Heart left ventricle (tissue), 16 donors: ENCODE measurements at regions not wholly inside any gene's neighbourhood (a gene's known extent, or its start where the extent isn't known, plus 50 kb on each side); places are given as distances from the start of the nearest gene placed in this dataset.
A peak's percentile ranks its signal among the peaks of the same experiment; 100 is the strongest.

ENCODE experiments used
- ATAC-seq, 4 donors: fragments of 200-7000 bp; cut with Tn5 transposase; one replicate each; pipeline ENCODE4 v1.9.1; 2020 to 2022; ENCODE audit warnings: moderate library complexity in 4 of 4, mild to moderate bottlenecking in 3 of 4, moderate number of reproducible peaks in 1 of 4
- DNase-seq, 5 donors: peaks; one replicate each; pipeline ENCODE4 v3.0.0-alpha.2; 2020
- H3K27ac ChIP-seq, 12 donors: fragments of 200-600 bp; sonication (generic) in 4 of 12; one replicate each; pipeline versions ENCODE4 v1.5.0 to v1.8.0; 2016 to 2022; ENCODE audit warnings: mild to moderate bottlenecking in 2 of 12
- H3K27me3 ChIP-seq, 9 donors: fragments of 200-600 bp; sonication (generic) in 2 of 9; one replicate each; pipeline versions ENCODE4 v1.5.1 to v1.8.0; 2016 to 2022; ENCODE audit warnings: mild to moderate bottlenecking in 3 of 9
- H3K36me3 ChIP-seq, 9 donors: fragments of 200-600 bp; sonication (generic) in 2 of 9; one replicate each; pipeline versions ENCODE4 v1.5.0 to v1.8.0; 2018 to 2022; ENCODE audit warnings: mild to moderate bottlenecking in 2 of 9
- H3K4me1 ChIP-seq, 12 donors: fragments of 200-600 bp; sonication (generic) in 4 of 12; one replicate each; pipeline versions ENCODE4 v1.5.0 to v1.8.0; 2016 to 2022; ENCODE audit warnings: mild to moderate bottlenecking in 3 of 12
- H3K4me3 ChIP-seq, 12 donors: fragments of 200-600 bp; sonication (generic) in 4 of 12; one replicate each; pipeline versions ENCODE4 v1.5.0 to v1.8.0; 2017 to 2022; ENCODE audit warnings: mild to moderate bottlenecking in 9 of 12, moderate library complexity in 4 of 12
- H3K9me3 ChIP-seq, 12 donors: fragments of 200-600 bp; sonication (generic) in 4 of 12; one replicate each; pipeline versions ENCODE4 v1.5.0 to v1.8.0; 2016 to 2022; ENCODE audit warnings: mild to moderate bottlenecking in 1 of 12
- CTCF ChIP-seq, 12 donors: fragments of 200-600 bp; sonication (generic) in 4 of 12; IDR thresholded peaks; one replicate each; pipeline versions ENCODE4 v1.5.0 to v1.8.0; 2018 to 2022; ENCODE audit warnings: antibody characterized with exemption in 12 of 12, mild to moderate bottlenecking in 5 of 12
- POLR2A ChIP-seq, 2 donors: fragments of 450-650 bp; IDR thresholded peaks; one replicate each; pipeline ENCODE4 v1.6.1; 2017; ENCODE audit warnings: antibody characterized with exemption in 2 of 2, mild to moderate bottlenecking in 2 of 2, moderate library complexity in 2 of 2
- WGBS, 4 donors: extraction: QIAGEN DNeasy Blood & Tissue Kit in 2 of 4; methylation state at CpG; one replicate each; pipeline versions ENCODE4 v1.1.5 to v1.1.7; 2013 to 2018; 5-methylcytosine and 5-hydroxymethylcytosine counted together
- intact Hi-C, 10 donors: fragments of 100-400 bp; cut with DNase I; formaldehyde crosslinking; loops; one replicate each; pipeline versions ENCODE4 v1.11.1 to v1.14.2; 2022
- donor health status: ischemic (EF 13 %, LVEDD 7.1; RV severe dilation, severe dysfunction).
- donor health status: healthy with polysubstance abuse.
- donor health status: DM: no; HTN: yes; CAD: no.
- donor health status: DM: no; HTN: no; CAD: no.
- donor health status: ischemic (EF 25% LVEDD 6.9; RV normal size, moderate dysfunction).
- donor health status: ischemic (EF 25% LVEDD 5.7; RV mildly dilated, moderate dysfunction).
- donor health status: healthy.
- donor health status: DM: yes; HTN: yes; CAD: no.
- donor health status: ischemic (EF 35%, LVEDD 5.7; RV mildly dilated, moderate dysfunction).
- donor health status: nonischemic (EF 11% LVEDD 7.7; RV severe dilation, severe dysfunction).
- donor health status: DM: yes; HTN: yes; CAD: no.
- donor health status: PGD.
- donor health status: ischemic (EF 29% LVEDD 5.4; RV normal size, mild dysfunction).
- donor health status: nonischemic (EF 23%, LVEDD 6.1; RV moderate dilation, normal function).

- DNase-seq (no peak), ATAC-seq (no peak)
- intact Hi-C loops, result no loop called here
- no peaks in the 10 kb centered on the region for H3K9me3 ChIP-seq
- H3K4me3 ChIP-seq, result no peak overlapping the region
- 73 to 85% (median 78%) methylated on average over 6 of the region's 6 CpGs for WGBS, 4 donors
- peak overlapping the region in 1 of 12 donors; percentile 11 for H3K27ac ChIP-seq
- TF ChIP-seq CTCF (IDR thresholded peaks at IDR 0.05), result no peak
- no peaks in the 10 kb centered on the region for H3K36me3 ChIP-seq
- no peaks in the 10 kb centered on the region for H3K27me3 ChIP-seq
- peaks cover 0 to 12% (median 0%) of the 10 kb centered on the region in 12 donors for H3K4me1 ChIP-seq
These were observed 735.8 kb downstream of the LTN1 start for GRCh38 chr21:28256837-28257236.

GRCh38 chr21:28256420-28256831, 736.3 kb downstream of the LTN1 start:
- intact Hi-C loops, result no loop called here
- no peak for TF ChIP-seq POLR2A (IDR thresholded peaks at IDR 0.05)
- no peak for TF ChIP-seq CTCF (IDR thresholded peaks at IDR 0.05)
- WGBS, 4 donors, result 29 to 41% (median 35%) methylated on average over 1 of the region's 1 CpG
- Histone ChIP-seq H3K4me3 (no peak overlapping the region), H3K27ac (peak overlapping the region in 2 of 12 donors; percentile 11), H3K27me3 (no peaks in the 10 kb centered on the region), H3K36me3 (no peaks in the 10 kb centered on the region), H3K4me1 (peaks cover 0 to 12% (median 0%) of the 10 kb centered on the region in 12 donors), H3K9me3 (no peaks in the 10 kb centered on the region)
- ATAC-seq (no peak), DNase-seq (no peak)

GRCh38 chr21:28253961-28254360, 738.7 kb downstream of the LTN1 start:
- H3K9me3 ChIP-seq, result no peaks in the 10 kb centered on the region
- H3K27me3 ChIP-seq, result no peaks in the 10 kb centered on the region
- TF ChIP-seq POLR2A (IDR thresholded peaks at IDR 0.05), result no peak
- no peak for TF ChIP-seq CTCF (IDR thresholded peaks at IDR 0.05)
- H3K27ac ChIP-seq, result no peak overlapping the region
- DNase-seq, result no peak
- peaks cover 0 to 12% (median 0%) of the 10 kb centered on the region in 12 donors for H3K4me1 ChIP-seq
- H3K36me3 ChIP-seq, result no peaks in the 10 kb centered on the region
- 89 to 96% (median 91%) methylated on average over 5 of the region's 5 CpGs for WGBS, 4 donors
- intact Hi-C loops, result no loop called here
- no peak for ATAC-seq
- no peak overlapping the region for H3K4me3 ChIP-seq

DNA sequence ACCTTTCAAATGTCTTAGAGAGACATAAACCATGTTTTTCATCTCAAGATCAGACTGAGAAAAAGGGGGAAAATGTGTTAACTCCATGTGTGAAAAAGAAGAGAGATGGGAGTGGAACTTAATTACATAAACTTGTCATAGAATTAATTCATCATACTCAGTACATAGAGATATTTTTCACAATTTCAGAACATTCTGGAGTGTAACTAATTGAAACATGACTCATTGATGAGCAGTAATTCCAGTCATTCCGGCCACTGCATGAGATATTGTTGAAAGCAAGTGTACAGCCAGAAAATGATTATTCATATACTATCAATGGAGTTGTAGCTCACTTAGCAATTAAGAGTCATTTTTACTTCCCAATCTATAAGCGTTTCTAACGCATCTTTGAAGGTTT, 739.3 kb downstream of the LTN1 start:
- WGBS, 4 donors, result 85 to 93% (median 90%) methylated on average over 3 of the region's 3 CpGs
- Histone ChIP-seq H3K27ac (no peak overlapping the region), H3K4me3 (no peak overlapping the region), H3K9me3 (no peaks in the 10 kb centered on the region), H3K27me3 (no peaks in the 10 kb centered on the region), H3K4me1 (peaks cover 0 to 12% (median 0%) of the 10 kb centered on the region in 12 donors), H3K36me3 (no peaks in the 10 kb centered on the region)
- intact Hi-C loops, result no loop called here
- DNase-seq (no peak), ATAC-seq (no peak)
- no peak for TF ChIP-seq POLR2A (IDR thresholded peaks at IDR 0.05)
- TF ChIP-seq CTCF (IDR thresholded peaks at IDR 0.05), result no peak
